Psoas muscle (tissue), 7 donors: ENCODE measurements at regions not wholly inside any gene's neighbourhood (a gene's known extent, or its start where the extent isn't known, plus 50 kb on each side); places are given as distances from the start of the nearest gene placed in this dataset.

Source experiments
- ATAC-seq, 4 donors: fragments of 200-7000 bp; cut with Tn5 transposase; one replicate each; pipeline ENCODE4 v1.9.1; 2020; ENCODE audit warnings: moderate library complexity in 3 of 4, mild to moderate bottlenecking in 2 of 4
- DNase-seq, 2 donors: peaks; one replicate each; pipeline ENCODE4 v3.0.0-alpha.2; 2020
- H3K27ac ChIP-seq: fragments of 200-600 bp; one replicate; pipeline ENCODE4 v1.8.0; 2022
- H3K27me3 ChIP-seq, 3 donors: fragments of 200-600 bp in 1 of 3; one replicate each; pipeline versions ENCODE4 v1.6.1 to v1.8.0; 2013 to 2022; ENCODE audit warnings: low read length in 2 of 3, mild to moderate bottlenecking in 2 of 3, moderate library complexity in 1 of 3; ENCODE audit not compliant: insufficient read depth in 3 of 3
- H3K36me3 ChIP-seq, 2 donors: fragments of 200-600 bp in 1 of 2; one replicate each; pipeline versions ENCODE4 v1.6.1 to v1.8.0; 2013 to 2022; ENCODE audit warnings: low read depth in 1 of 2, mild to moderate bottlenecking in 1 of 2, moderate library complexity in 1 of 2; ENCODE audit not compliant: insufficient read depth in 1 of 2
- H3K4me1 ChIP-seq: fragments of 200-600 bp; one replicate; pipeline ENCODE4 v1.8.0; 2022
- H3K4me3 ChIP-seq: fragments of 200-600 bp; one replicate; pipeline ENCODE4 v1.8.0; 2022; ENCODE audit warnings: mild to moderate bottlenecking
- H3K9me3 ChIP-seq: fragments of 200-600 bp; one replicate; pipeline ENCODE4 v1.8.0; 2022
- WGBS, 3 donors: extraction: QIAGEN DNeasy Blood & Tissue Kit; methylation state at CpG; one replicate each; pipeline versions ENCODE4 v1.1.6 to v1.1.7; 2013; 5-methylcytosine and 5-hydroxymethylcytosine counted together
- intact Hi-C, 2 donors: fragments of 100-400 bp; cut with DNase I; formaldehyde crosslinking; loops; one replicate each; pipeline versions ENCODE4 v1.11.0 to v1.14.2; 2022
- TF ChIP-seq, protein P1 (sequence below): fragments of 200-600 bp; IDR thresholded peaks from one replicate; pipeline ENCODE4 v1.8.0; 2022; ENCODE audit warnings: antibody characterized with exemption
- donor health status: healthy with polysubstance abuse.
- donor health status: DM: no; HTN: no; CAD: no; lungs with moderate emphysema.
- donor health status: Bipolar disorder and iron deficiency.
- donor health status: healthy.
- donor health status: DM: yes; HTN: yes; CAD: no.
- donor health status: DM: no; HTN: no; CAD: no.
- donor health status: DM: yes; HTN: yes; CAD: no.

DNA sequence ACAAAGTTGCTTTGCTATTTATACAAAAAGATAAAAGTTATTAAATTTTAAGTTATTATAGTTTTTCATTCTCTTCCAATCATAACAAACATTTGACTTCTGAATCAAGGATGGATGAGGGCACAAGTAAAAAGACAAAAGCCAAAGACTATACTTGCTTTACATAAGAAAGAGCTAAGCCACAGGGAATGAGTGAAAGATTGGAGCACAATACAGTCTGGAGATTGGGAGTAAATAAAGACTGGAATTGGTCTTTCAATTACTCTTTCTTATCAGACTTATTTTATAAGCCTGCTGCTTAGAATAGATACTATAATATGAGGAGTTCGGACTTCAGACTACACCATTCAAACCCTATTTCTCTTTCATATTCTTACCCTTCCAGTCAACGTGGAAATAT is 1874.1 kb upstream of the PRR20A start:
- Histone ChIP-seq H3K4me3 (no peak overlapping the region), H3K27me3 (no peaks in the 10 kb centered on the region), H3K9me3 (no peaks in the 10 kb centered on the region), H3K27ac (no peak overlapping the region), H3K36me3 (no peaks in the 10 kb centered on the region), H3K4me1 (no peaks in the 10 kb centered on the region)
- no peak for ATAC-seq
- DNase-seq = no peak
- TF ChIP-seq, protein P1, sequence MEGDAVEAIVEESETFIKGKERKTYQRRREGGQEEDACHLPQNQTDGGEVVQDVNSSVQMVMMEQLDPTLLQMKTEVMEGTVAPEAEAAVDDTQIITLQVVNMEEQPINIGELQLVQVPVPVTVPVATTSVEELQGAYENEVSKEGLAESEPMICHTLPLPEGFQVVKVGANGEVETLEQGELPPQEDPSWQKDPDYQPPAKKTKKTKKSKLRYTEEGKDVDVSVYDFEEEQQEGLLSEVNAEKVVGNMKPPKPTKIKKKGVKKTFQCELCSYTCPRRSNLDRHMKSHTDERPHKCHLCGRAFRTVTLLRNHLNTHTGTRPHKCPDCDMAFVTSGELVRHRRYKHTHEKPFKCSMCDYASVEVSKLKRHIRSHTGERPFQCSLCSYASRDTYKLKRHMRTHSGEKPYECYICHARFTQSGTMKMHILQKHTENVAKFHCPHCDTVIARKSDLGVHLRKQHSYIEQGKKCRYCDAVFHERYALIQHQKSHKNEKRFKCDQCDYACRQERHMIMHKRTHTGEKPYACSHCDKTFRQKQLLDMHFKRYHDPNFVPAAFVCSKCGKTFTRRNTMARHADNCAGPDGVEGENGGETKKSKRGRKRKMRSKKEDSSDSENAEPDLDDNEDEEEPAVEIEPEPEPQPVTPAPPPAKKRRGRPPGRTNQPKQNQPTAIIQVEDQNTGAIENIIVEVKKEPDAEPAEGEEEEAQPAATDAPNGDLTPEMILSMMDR = no peak
- 65 to 73% (median 69%) methylated on average over 2 of the region's 2 CpGs for WGBS, 3 donors
- intact Hi-C loops = no loop called here

DNA sequence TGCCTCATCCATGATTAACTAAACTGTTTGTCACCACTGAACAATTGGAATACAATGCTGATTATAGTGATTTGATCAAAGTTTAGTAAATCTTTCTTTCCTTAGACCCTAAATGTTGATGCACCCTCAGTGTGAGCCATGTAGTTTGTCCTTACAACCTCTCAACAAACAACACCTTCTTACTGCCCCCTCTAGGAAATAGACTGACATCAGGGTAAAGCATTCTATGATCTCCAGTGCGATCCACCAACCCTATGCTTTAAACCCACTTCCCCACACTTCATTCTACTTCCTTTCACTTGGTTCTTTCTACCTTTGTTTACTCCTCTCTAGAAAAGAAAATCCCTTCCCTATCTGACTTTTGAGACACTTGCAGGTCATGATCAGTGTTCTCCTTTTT is 1842.5 kb upstream of the PRR20A start:
- Histone ChIP-seq H3K27ac (no peak overlapping the region), H3K4me1 (no peaks in the 10 kb centered on the region), H3K4me3 (no peak overlapping the region), H3K27me3 (no peaks in the 10 kb centered on the region), H3K36me3 (no peaks in the 10 kb centered on the region), H3K9me3 (no peaks in the 10 kb centered on the region)
- 78 to 86% (median 82%) methylated on average over 1 of the region's 1 CpG for WGBS, 3 donors
- DNase-seq (no peak), ATAC-seq (no peak)
- intact Hi-C loops = no loop called here
- TF ChIP-seq, protein P1 = no peak

DNA sequence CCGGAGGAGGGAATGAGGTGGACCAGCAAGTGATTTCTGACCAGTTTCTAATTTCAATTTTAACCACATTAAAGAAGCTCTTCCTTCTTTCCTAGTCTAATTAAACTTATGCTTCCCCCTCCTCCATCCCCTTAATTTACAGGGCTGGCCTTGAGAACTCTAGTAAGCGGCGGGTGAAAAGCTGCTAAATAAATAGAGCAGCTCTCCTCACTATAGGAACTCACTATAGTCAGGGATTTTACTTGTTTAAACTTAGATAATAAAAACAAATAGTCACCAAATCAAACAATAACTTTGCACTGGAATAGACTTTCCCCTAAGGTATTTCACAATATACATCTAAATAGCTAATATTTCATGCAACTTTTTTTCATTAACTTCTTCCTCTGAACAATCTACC is 1838.2 kb upstream of the PRR20A start:
- ATAC-seq = no peak
- intact Hi-C loops = no loop called here
- TF ChIP-seq, protein P1 = no peak
- H3K27me3 ChIP-seq = no peaks in the 10 kb centered on the region
- no peak for DNase-seq
- H3K36me3 ChIP-seq = no peaks in the 10 kb centered on the region
- WGBS, 3 donors = 83 to 87% (median 86%) methylated on average over 3 of the region's 3 CpGs
- no peaks in the 10 kb centered on the region for H3K9me3 ChIP-seq
- H3K4me1 ChIP-seq = no peaks in the 10 kb centered on the region
- H3K4me3 ChIP-seq = no peak overlapping the region
- no peak overlapping the region for H3K27ac ChIP-seq

DNA sequence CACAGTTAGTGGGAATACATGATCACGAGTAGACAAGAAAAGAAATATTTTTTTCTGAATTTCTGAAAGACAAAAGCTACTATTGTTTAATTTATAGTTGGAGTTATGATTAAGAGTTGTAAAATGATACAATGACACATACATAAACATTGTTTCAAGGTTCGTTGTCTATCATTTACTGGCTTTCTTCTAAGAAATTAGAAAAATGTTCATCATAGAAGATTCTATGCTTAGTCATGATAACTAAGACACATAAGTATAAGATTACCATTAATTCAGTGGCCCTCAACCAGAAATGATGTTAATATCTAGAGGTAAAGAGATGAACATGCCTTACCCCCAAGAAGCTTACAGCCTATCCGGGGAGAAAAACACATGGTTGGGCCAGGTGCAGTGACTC is 1832.8 kb upstream of the PRR20A start:
- intact Hi-C loops = no loop called here
- Histone ChIP-seq H3K36me3 (no peaks in the 10 kb centered on the region), H3K27me3 (no peaks in the 10 kb centered on the region), H3K9me3 (no peaks in the 10 kb centered on the region), H3K27ac (no peak overlapping the region), H3K4me3 (no peak overlapping the region), H3K4me1 (no peaks in the 10 kb centered on the region)
- ATAC-seq (no peak), DNase-seq (no peak)
- TF ChIP-seq, protein P1 = no peak
- 70 to 80% (median 70%) methylated on average over 3 of the region's 3 CpGs for WGBS, 3 donors

DNA sequence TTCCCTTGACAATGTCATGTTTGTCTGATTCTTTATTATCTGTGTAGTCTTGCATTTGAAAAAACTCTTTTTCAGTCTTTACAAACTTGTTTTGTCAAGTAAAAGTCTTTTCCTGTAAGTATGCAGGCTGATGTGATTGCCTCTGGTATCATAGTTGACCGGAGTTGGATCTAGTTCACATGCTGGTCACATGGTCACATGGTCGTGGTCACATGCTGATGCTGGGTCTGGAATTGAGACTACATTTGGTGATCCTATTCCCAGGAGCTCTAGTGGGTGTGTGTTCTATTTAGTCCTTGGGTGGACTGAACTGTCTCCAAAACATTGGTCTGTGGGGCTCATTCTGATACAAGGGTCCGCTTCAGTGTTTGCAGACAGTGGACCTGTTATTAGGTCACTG is 1798.8 kb upstream of the PRR20A start:
- DNase-seq = no peak
- Histone ChIP-seq H3K9me3 (no peaks in the 10 kb centered on the region), H3K27ac (no peak overlapping the region), H3K27me3 (no peaks in the 10 kb centered on the region), H3K36me3 (no peaks in the 10 kb centered on the region), H3K4me1 (no peaks in the 10 kb centered on the region), H3K4me3 (no peak overlapping the region)
- TF ChIP-seq, protein P1 = no peak
- no peak for ATAC-seq
- WGBS, 3 donors = 83 to 87% (median 87%) methylated on average over 3 of the region's 3 CpGs
- intact Hi-C loops = no loop called here
